OCI-LY3 (cell line): ENCODE measurements at regions not wholly inside any gene's neighbourhood (a gene's known extent, or its start where the extent isn't known, plus 50 kb on each side); places are given as distances from the start of the nearest gene placed in this dataset.

ENCODE experiments used
- EZH2phosphoT487 ChIP-seq: fragments of 200-600 bp; shearing (Covaris generic); IDR thresholded peaks from 2 replicates; pipeline ENCODE4 v1.6.1; 2018; ENCODE audit warnings: antibody characterized with exemption, mixed run types, low read depth
- TF ChIP-seq, protein P1 (sequence below): fragments of 200-600, 300-600 bp; sonication (generic); IDR thresholded peaks from 2 replicates; pipeline ENCODE4 v1.5.1; 2014; ENCODE audit warnings: antibody characterized with exemption, low read length, low read depth

GRCh38 chr1:25041916-25042315 lies 111.8 kb upstream of the RUNX3 start:
- TF ChIP-seq, protein P1, sequence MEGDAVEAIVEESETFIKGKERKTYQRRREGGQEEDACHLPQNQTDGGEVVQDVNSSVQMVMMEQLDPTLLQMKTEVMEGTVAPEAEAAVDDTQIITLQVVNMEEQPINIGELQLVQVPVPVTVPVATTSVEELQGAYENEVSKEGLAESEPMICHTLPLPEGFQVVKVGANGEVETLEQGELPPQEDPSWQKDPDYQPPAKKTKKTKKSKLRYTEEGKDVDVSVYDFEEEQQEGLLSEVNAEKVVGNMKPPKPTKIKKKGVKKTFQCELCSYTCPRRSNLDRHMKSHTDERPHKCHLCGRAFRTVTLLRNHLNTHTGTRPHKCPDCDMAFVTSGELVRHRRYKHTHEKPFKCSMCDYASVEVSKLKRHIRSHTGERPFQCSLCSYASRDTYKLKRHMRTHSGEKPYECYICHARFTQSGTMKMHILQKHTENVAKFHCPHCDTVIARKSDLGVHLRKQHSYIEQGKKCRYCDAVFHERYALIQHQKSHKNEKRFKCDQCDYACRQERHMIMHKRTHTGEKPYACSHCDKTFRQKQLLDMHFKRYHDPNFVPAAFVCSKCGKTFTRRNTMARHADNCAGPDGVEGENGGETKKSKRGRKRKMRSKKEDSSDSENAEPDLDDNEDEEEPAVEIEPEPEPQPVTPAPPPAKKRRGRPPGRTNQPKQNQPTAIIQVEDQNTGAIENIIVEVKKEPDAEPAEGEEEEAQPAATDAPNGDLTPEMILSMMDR, result no peak
- no peak for TF ChIP-seq EZH2phosphoT487
